WTC11 (cell line): ENCODE measurements at regions not wholly inside any gene's neighbourhood (a gene's known extent, or its start where the extent isn't known, plus 50 kb on each side); places are given as distances from the start of the nearest gene placed in this dataset.

Experiments
- ATAC-seq: fragments of 200-7000 bp; cut with Tn5 transposase; 2 replicates; pipeline ENCODE4 v1.10.0; 2021; ENCODE audit warnings: mild to moderate bottlenecking, moderate library complexity
- CTCF ChIA-PET: fragments of 300-600 bp; sonication (Branson Sonifier 250); formaldehyde crosslinking; loops from one replicate; lab custom pipeline; 2021; ENCODE audit warnings: antibody characterized with exemption; lab: Charles Lee
- POLR2A ChIA-PET: fragments of 350-600 bp; sonication (Branson Sonifier 250); formaldehyde crosslinking; loops from one replicate; lab custom pipeline; 2021; ENCODE audit warnings: antibody characterized with exemption; lab: Charles Lee
- DNase-seq: peaks from one replicate; pipeline ENCODE4 v3.0.0; 2021; ENCODE audit warnings: low spot score
- H3K27ac Mint-ChIP-seq: 2 replicates; pipeline ENCODE4 v1.8.0; 2021; ENCODE audit warnings: mixed read lengths
- H3K27me3 Mint-ChIP-seq: 2 replicates; pipeline ENCODE4 v1.8.0; 2021; ENCODE audit warnings: low read depth, mild to moderate bottlenecking, moderate library complexity, mixed read lengths
- H3K36me3 Mint-ChIP-seq: 2 replicates; pipeline ENCODE4 v1.8.0; 2021; ENCODE audit warnings: mixed read lengths
- H3K4me1 Mint-ChIP-seq: 2 replicates; pipeline ENCODE4 v1.8.0; 2022; ENCODE audit warnings: mixed read lengths
- H3K4me3 Mint-ChIP-seq: 2 replicates; pipeline ENCODE4 v1.8.0; 2021; ENCODE audit warnings: mild to moderate bottlenecking, moderate library complexity, mixed read lengths
- H3K9me3 Mint-ChIP-seq: 2 replicates; pipeline ENCODE4 v1.8.0; 2021; ENCODE audit warnings: mixed read lengths
- ARID4B ChIP-seq: sonication (generic); formaldehyde crosslinking; IDR thresholded peaks from 2 replicates; pipeline ENCODE4 v1.8.0; 2023; ENCODE audit warnings: missing genetic modification reagents, mild to moderate bottlenecking, borderline replicate concordance
- ATF2 ChIP-seq: sonication (generic); formaldehyde crosslinking; IDR thresholded peaks from 2 replicates; pipeline ENCODE4 v1.8.1; 2022; ENCODE audit warnings: low read depth, missing genetic modification reagents, borderline replicate concordance
- CREB1 ChIP-seq: sonication (generic); formaldehyde crosslinking; IDR thresholded peaks from 2 replicates; pipeline ENCODE4 v1.8.0; 2023; ENCODE audit warnings: mild to moderate bottlenecking, missing genetic modification reagents
- CTCF ChIP-seq: fragments of 200-600 bp; IDR thresholded peaks from 2 replicates; pipeline ENCODE4 v1.8.0; 2022; ENCODE audit warnings: antibody characterized with exemption
- FOXJ3 ChIP-seq: sonication (generic); formaldehyde crosslinking; IDR thresholded peaks from 2 replicates; pipeline ENCODE4 v1.9.0; 2021; ENCODE audit warnings: missing genetic modification reagents, mild to moderate bottlenecking, borderline replicate concordance
- FOXK1 ChIP-seq: sonication (generic); formaldehyde crosslinking; IDR thresholded peaks from 2 replicates; pipeline ENCODE4 v1.8.0; 2022; ENCODE audit warnings: mild to moderate bottlenecking, moderate library complexity, missing genetic modification reagents
- FOXP1 ChIP-seq: sonication (generic); formaldehyde crosslinking; IDR thresholded peaks from 2 replicates; pipeline ENCODE4 v1.8.0; 2022; ENCODE audit warnings: missing genetic modification reagents, mild to moderate bottlenecking, moderate library complexity, borderline replicate concordance
- GTF2I ChIP-seq: fragments of 250-450 bp; sonication (Bioruptor Pico); conservative IDR thresholded peaks from 2 replicates; pipeline ENCODE4 v1.4.0; 2021; ENCODE audit warnings: mild to moderate bottlenecking
- HMGXB4 ChIP-seq: sonication (generic); formaldehyde crosslinking; IDR thresholded peaks from 2 replicates; pipeline ENCODE4 v1.8.1; 2023; ENCODE audit warnings: mild to moderate bottlenecking, moderate library complexity, missing genetic modification reagents
- MAX ChIP-seq: sonication (generic); formaldehyde crosslinking; IDR thresholded peaks from 2 replicates; pipeline ENCODE4 v1.8.0; 2022; ENCODE audit warnings: mild to moderate bottlenecking, missing genetic modification reagents
- MLX ChIP-seq: sonication (generic); formaldehyde crosslinking; IDR thresholded peaks from 2 replicates; pipeline ENCODE4 v1.8.1; 2023; ENCODE audit warnings: mild to moderate bottlenecking, missing genetic modification reagents, moderate library complexity
- RELA ChIP-seq: sonication (generic); formaldehyde crosslinking; IDR thresholded peaks from 2 replicates; pipeline ENCODE4 v1.8.1; 2022; ENCODE audit warnings: missing genetic modification reagents, mild to moderate bottlenecking, borderline replicate concordance
- STAT6 ChIP-seq: sonication (generic); formaldehyde crosslinking; conservative IDR thresholded peaks from 2 replicates; pipeline ENCODE4 v1.8.1; 2023; ENCODE audit warnings: mild to moderate bottlenecking, low read depth, missing genetic modification reagents, moderate library complexity
- TEAD1 ChIP-seq: sonication (generic); formaldehyde crosslinking; IDR thresholded peaks from 2 replicates; pipeline ENCODE4 v1.8.0; 2022; ENCODE audit warnings: mild to moderate bottlenecking, missing genetic modification reagents
- ZNF138 ChIP-seq: sonication (generic); formaldehyde crosslinking; conservative IDR thresholded peaks from 2 replicates; pipeline ENCODE4 v1.8.1; 2022; ENCODE audit warnings: mild to moderate bottlenecking, moderate library complexity, missing genetic modification reagents
- ZNF232 ChIP-seq: sonication (generic); formaldehyde crosslinking; IDR thresholded peaks from 2 replicates; pipeline ENCODE4 v1.8.0; 2022; ENCODE audit warnings: mild to moderate bottlenecking, missing genetic modification reagents
- ZNF263 ChIP-seq: sonication (generic); formaldehyde crosslinking; IDR thresholded peaks from 2 replicates; pipeline ENCODE4 v1.8.1; 2022; ENCODE audit warnings: low read depth, mild to moderate bottlenecking, moderate library complexity, missing genetic modification reagents
- ZNF396 ChIP-seq: fragments of 250-450 bp; sonication (Bioruptor Pico); IDR thresholded peaks from 2 replicates; pipeline ENCODE4 v1.8.0; 2021; ENCODE audit warnings: mild to moderate bottlenecking, moderate library complexity, borderline replicate concordance

- TF ChIP-seq STAT6 (CRISPR knock-in tag) (no peak), RELA (CRISPR knock-in tag) (no peak)
Observed at GRCh38 chr5:23840083-23840482, 332.7 kb downstream of the PRDM9 start (continued).

GRCh38 chr5:23864786-23865185 is 357.4 kb downstream of the PRDM9 start:
- DNase-seq (no peak), ATAC-seq (no peak)
- H3K27me3 Mint-ChIP-seq = no peaks in the 10 kb centered on the region
- POLR2A ChIA-PET = no interaction called here
- H3K27ac Mint-ChIP-seq = no peak overlapping the region
- H3K4me3 Mint-ChIP-seq = no peak overlapping the region
- CTCF ChIA-PET = interaction anchor here (1.2 kb wide), 1 partner anchor 52 kb away, joined by 3 read pairs; no protein-coding TSS in a partner anchor
- H3K4me1 Mint-ChIP-seq = peaks cover 10% of the 10 kb centered on the region
- peaks cover 10% of the 10 kb centered on the region for H3K36me3 Mint-ChIP-seq
- H3K9me3 Mint-ChIP-seq = peaks cover 11% of the 10 kb centered on the region; the same call in 1 of the 2 replicates
- TF ChIP-seq ZNF396 (CRISPR knock-in tag) = no peak
- TF ChIP-seq FOXK1 (CRISPR knock-in tag) = no peak
- TF ChIP-seq ARID4B = no peak
- TF ChIP-seq TEAD1 (CRISPR knock-in tag) = no peak
- no peak for TF ChIP-seq CTCF
- no peak for TF ChIP-seq ZNF138 (CRISPR knock-in tag)
- no peak for TF ChIP-seq ATF2 (CRISPR knock-in tag)
- TF ChIP-seq MAX (CRISPR knock-in tag) = no peak
- TF ChIP-seq FOXP1 (CRISPR knock-in tag) = no peak
- TF ChIP-seq GTF2I (CRISPR knock-in tag) = no peak
- no peak for TF ChIP-seq CREB1 (CRISPR knock-in tag)
- no peak for TF ChIP-seq ZNF263
- TF ChIP-seq HMGXB4 (CRISPR knock-in tag) = no peak
- TF ChIP-seq FOXJ3 (CRISPR knock-in tag) = no peak
- TF ChIP-seq MLX (CRISPR knock-in tag) = no peak
- no peak for TF ChIP-seq ZNF232 (CRISPR knock-in tag)
